ENCODE measurements at regions not wholly inside any gene's neighbourhood (a gene's known extent, or its start where the extent isn't known, plus 50 kb on each side); places are given as distances from the start of the nearest gene placed in this dataset.

- TF ChIP-seq, protein P1, sequence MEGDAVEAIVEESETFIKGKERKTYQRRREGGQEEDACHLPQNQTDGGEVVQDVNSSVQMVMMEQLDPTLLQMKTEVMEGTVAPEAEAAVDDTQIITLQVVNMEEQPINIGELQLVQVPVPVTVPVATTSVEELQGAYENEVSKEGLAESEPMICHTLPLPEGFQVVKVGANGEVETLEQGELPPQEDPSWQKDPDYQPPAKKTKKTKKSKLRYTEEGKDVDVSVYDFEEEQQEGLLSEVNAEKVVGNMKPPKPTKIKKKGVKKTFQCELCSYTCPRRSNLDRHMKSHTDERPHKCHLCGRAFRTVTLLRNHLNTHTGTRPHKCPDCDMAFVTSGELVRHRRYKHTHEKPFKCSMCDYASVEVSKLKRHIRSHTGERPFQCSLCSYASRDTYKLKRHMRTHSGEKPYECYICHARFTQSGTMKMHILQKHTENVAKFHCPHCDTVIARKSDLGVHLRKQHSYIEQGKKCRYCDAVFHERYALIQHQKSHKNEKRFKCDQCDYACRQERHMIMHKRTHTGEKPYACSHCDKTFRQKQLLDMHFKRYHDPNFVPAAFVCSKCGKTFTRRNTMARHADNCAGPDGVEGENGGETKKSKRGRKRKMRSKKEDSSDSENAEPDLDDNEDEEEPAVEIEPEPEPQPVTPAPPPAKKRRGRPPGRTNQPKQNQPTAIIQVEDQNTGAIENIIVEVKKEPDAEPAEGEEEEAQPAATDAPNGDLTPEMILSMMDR (IDR thresholded peaks at IDR 0.05; ENCODE audit: low read length): no peak
- no peak for TF ChIP-seq EZH2 (IDR thresholded peaks at IDR 0.05; ENCODE audit: borderline replicate concordance, low read length)
These were observed 91.3 kb upstream of the TNFAIP3 start for GRCh38 chr6:137775720-137776119.

All from OCI-LY1 (cell line).